Neural progenitor cell (in vitro differentiated cells): ENCODE measurements at regions not wholly inside any gene's neighbourhood (a gene's known extent, or its start where the extent isn't known, plus 50 kb on each side); places are given as distances from the start of the nearest gene placed in this dataset.

Experiments
- DNase-seq: peaks from one replicate; pipeline ENCODE4 v3.0.0-alpha.2; 2016; ENCODE audit warnings: low spot score
- H2AFZ ChIP-seq: fragments of 200-600 bp; sonication (generic); replicated peaks from 2 replicates; pipeline ENCODE4 v1.6.1; 2016; ENCODE audit warnings: antibody characterized with exemption
- H3F3A ChIP-seq: fragments of 200-600 bp; sonication (generic); 2 replicates; pipeline ENCODE4 v1.6.1; 2016; ENCODE audit warnings: antibody characterized with exemption, low read depth
- H3K27ac ChIP-seq: fragments of 200-600 bp; sonication (generic); 2 replicates; pipeline ENCODE4 v1.5.1; 2016; ENCODE audit warnings: mild to moderate bottlenecking
- H3K27me3 ChIP-seq: fragments of 200-600 bp; sonication (generic); 2 replicates; pipeline ENCODE4 v1.6.1; 2016; ENCODE audit warnings: mild to moderate bottlenecking, moderate library complexity
- H3K36me3 ChIP-seq: fragments of 200-600 bp; sonication (generic); 2 replicates; pipeline ENCODE4 v1.5.1; 2016
- H3K4me1 ChIP-seq: fragments of 200-600 bp; sonication (generic); 2 replicates; pipeline ENCODE4 v1.6.1; 2016; ENCODE audit warnings: mixed run types
- H3K4me2 ChIP-seq: fragments of 200-600 bp; sonication (generic); 2 replicates; pipeline ENCODE4 v1.6.1; 2016
- H3K4me3 ChIP-seq: fragments of 200-600 bp; sonication (generic); 2 replicates; pipeline ENCODE4 v1.5.1; 2016
- H3K79me2 ChIP-seq: fragments of 200-600 bp; sonication (generic); 2 replicates; pipeline ENCODE4 v1.6.1; 2016; ENCODE audit warnings: low read depth
- H3K9ac ChIP-seq: fragments of 200-600 bp; sonication (generic); 2 replicates; pipeline ENCODE4 v1.6.1; 2016
- H3K9me3 ChIP-seq: fragments of 200-600 bp; sonication (generic); 2 replicates; pipeline ENCODE4 v1.5.1; 2016; ENCODE audit warnings: low read depth
- H4K20me1 ChIP-seq: fragments of 200-600 bp; sonication (generic); 2 replicates; pipeline ENCODE4 v1.6.1; 2016; ENCODE audit warnings: low read depth
- H3K27ac Mint-ChIP-seq: 3 replicates; pipeline ENCODE4 v1.8.0; 2021; ENCODE audit warnings: mixed read lengths
- H3K27me3 Mint-ChIP-seq: 2 replicates; pipeline ENCODE4 v1.8.0; 2022; ENCODE audit warnings: low read depth, mild to moderate bottlenecking, inconsistent platforms, moderate library complexity, mixed read lengths; ENCODE audit not compliant: insufficient read depth
- H3K36me3 Mint-ChIP-seq: 3 replicates; pipeline ENCODE4 v1.8.0; 2021; ENCODE audit warnings: mixed read lengths
- H3K4me1 Mint-ChIP-seq: 3 replicates; pipeline ENCODE4 v1.8.0; 2021; ENCODE audit warnings: mixed read lengths
- H3K4me3 Mint-ChIP-seq: 3 replicates; pipeline ENCODE4 v1.8.0; 2021; ENCODE audit warnings: mild to moderate bottlenecking, moderate library complexity, mixed read lengths
- H3K9me3 Mint-ChIP-seq: 3 replicates; pipeline ENCODE4 v1.8.0; 2020; ENCODE audit warnings: mixed read lengths
- EZH2 ChIP-seq: fragments of 200-600 bp; sonication (generic); IDR thresholded peaks from 2 replicates; pipeline ENCODE4 v1.6.1; 2017; ENCODE audit warnings: antibody characterized with exemption, mild to moderate bottlenecking, moderate library complexity
- EZH2phosphoT487 ChIP-seq: fragments of 200-600 bp; sonication (generic); IDR thresholded peaks from 2 replicates; pipeline ENCODE4 v1.6.1; 2017; ENCODE audit warnings: antibody characterized with exemption
- TF ChIP-seq, protein P1 (sequence below): fragments of 200-600 bp; sonication (generic); IDR thresholded peaks from 2 replicates; pipeline ENCODE4 v1.5.1; 2017; ENCODE audit warnings: antibody characterized with exemption, mild to moderate bottlenecking

DNA sequence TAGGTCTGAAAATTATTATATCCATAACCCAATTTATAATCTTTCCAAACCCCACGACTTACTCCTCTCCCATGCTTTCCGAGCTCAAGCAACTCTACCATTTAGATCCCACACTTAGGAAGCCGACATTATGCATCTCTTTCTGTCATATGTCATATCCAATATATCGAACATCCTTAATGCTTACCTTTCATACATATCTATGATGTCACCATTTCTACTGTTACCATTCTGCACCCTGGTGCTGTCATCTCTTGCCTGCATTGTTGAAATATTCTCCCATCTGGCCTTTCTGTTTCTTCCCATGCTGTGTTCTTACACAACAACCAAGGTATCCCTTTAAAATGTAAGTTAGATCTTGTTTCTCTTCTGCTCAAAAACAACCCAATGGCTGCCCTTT is 127.1 kb upstream of the MC4R start:
- no peaks in the 10 kb centered on the region for H3K36me3 Mint-ChIP-seq
- no peak overlapping the region for H3K4me3 Mint-ChIP-seq
- H2AFZ ChIP-seq, result no peak overlapping the region
- H3K79me2 ChIP-seq, result no peaks in the 10 kb centered on the region
- H3K9ac ChIP-seq, result no peak overlapping the region
- H3K4me1 ChIP-seq, result no peaks in the 10 kb centered on the region
- no peak overlapping the region for H3K4me3 ChIP-seq
- H3K4me2 ChIP-seq, result no peak overlapping the region
- H3K27me3 Mint-ChIP-seq, result no peaks in the 10 kb centered on the region
- DNase-seq, result no peak
- no peak overlapping the region for H3K27ac Mint-ChIP-seq
- no peaks in the 10 kb centered on the region for H3K36me3 ChIP-seq
- no peaks in the 10 kb centered on the region for H3K9me3 Mint-ChIP-seq
- H3K27me3 ChIP-seq, result peaks cover 3% of the 10 kb centered on the region
- H4K20me1 ChIP-seq, result no peaks in the 10 kb centered on the region
- H3K27ac ChIP-seq, result no peak overlapping the region
- no peaks in the 10 kb centered on the region for H3K4me1 Mint-ChIP-seq
- TF ChIP-seq EZH2 (no peak), EZH2phosphoT487 (no peak)
- H3F3A ChIP-seq, result no peaks in the 10 kb centered on the region
- H3K9me3 ChIP-seq, result no peaks in the 10 kb centered on the region

DNA sequence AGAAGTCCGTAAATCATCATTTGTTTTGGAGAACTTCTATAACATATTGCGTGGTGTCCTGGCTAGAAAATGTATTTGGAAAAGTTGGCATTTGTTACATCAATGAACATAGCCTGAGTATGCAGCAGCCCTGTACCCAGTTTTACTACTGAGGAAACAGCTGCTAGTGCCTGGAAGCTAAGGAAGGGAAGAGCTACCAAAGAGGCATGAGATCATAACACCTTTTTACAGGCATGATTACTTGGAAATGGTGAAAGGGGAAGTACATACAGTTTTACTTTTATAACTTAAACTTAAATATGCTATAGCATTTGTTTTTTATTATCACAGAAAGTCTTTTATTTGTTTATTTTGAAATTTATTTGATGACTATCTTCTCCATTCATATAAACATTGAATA is 128.4 kb upstream of the MC4R start:
- H3K36me3 ChIP-seq, result no peaks in the 10 kb centered on the region
- no peaks in the 10 kb centered on the region for H3K79me2 ChIP-seq
- no peaks in the 10 kb centered on the region for H3K36me3 Mint-ChIP-seq
- H3K4me1 Mint-ChIP-seq, result no peaks in the 10 kb centered on the region
- H3K27me3 Mint-ChIP-seq, result no peaks in the 10 kb centered on the region
- H3F3A ChIP-seq, result no peaks in the 10 kb centered on the region
- no peaks in the 10 kb centered on the region for H3K9me3 Mint-ChIP-seq
- H3K9me3 ChIP-seq, result no peaks in the 10 kb centered on the region
- H2AFZ ChIP-seq, result no peak overlapping the region
- H3K27ac Mint-ChIP-seq, result no peak overlapping the region
- no peak overlapping the region for H3K9ac ChIP-seq
- H4K20me1 ChIP-seq, result no peaks in the 10 kb centered on the region
- no peaks in the 10 kb centered on the region for H3K4me1 ChIP-seq
- no peak for DNase-seq
- H3K27me3 ChIP-seq, result no peaks in the 10 kb centered on the region
- no peak overlapping the region for H3K4me3 Mint-ChIP-seq
- no peak overlapping the region for H3K4me2 ChIP-seq
- TF ChIP-seq EZH2phosphoT487, result no peak
- TF ChIP-seq, protein P1, sequence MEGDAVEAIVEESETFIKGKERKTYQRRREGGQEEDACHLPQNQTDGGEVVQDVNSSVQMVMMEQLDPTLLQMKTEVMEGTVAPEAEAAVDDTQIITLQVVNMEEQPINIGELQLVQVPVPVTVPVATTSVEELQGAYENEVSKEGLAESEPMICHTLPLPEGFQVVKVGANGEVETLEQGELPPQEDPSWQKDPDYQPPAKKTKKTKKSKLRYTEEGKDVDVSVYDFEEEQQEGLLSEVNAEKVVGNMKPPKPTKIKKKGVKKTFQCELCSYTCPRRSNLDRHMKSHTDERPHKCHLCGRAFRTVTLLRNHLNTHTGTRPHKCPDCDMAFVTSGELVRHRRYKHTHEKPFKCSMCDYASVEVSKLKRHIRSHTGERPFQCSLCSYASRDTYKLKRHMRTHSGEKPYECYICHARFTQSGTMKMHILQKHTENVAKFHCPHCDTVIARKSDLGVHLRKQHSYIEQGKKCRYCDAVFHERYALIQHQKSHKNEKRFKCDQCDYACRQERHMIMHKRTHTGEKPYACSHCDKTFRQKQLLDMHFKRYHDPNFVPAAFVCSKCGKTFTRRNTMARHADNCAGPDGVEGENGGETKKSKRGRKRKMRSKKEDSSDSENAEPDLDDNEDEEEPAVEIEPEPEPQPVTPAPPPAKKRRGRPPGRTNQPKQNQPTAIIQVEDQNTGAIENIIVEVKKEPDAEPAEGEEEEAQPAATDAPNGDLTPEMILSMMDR, result no peak
- TF ChIP-seq EZH2, result no peak
- H3K4me3 ChIP-seq, result no peak overlapping the region
- no peak overlapping the region for H3K27ac ChIP-seq

DNA sequence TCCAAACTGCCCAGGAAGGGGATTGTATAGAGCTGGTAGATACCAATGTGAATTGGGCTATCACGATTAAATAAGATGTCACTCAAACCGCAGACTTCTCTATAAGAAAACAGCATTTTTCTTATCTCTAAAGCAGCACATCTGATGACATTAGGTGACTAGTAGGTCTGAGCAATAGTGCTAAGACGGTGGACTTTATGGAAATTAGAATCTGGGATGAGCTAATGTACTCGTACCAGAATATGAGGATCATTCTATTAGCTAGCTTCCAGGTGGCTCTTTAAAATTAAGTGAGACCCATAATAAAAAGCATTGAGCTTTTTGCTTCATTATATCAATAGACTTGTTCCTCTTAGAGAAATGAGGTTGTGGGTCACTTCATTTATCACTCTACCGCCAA is 130.0 kb upstream of the MC4R start:
- H3K4me1 ChIP-seq, result no peaks in the 10 kb centered on the region

DNA sequence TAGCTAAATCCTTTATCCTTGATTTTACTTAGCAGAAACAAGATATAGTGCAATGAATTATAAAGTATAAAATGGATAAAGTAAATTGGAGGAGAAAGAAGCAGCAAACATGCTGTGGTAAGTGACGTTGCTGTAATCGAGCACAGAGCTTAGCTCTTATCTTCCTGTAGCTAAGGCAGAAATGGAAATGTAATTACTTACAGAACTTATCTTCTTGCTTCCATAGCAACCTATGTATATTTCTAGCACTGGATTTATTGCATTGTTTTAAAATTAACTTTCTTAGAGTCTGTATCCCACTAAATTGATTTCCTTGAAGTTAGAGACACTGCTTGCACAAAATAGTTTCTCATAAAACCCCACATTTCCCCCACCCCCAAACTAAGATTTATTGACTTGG is 130.6 kb upstream of the MC4R start:
- Histone ChIP-seq H3K9me3 (no peaks in the 10 kb centered on the region), H3K4me3 (no peak overlapping the region), H4K20me1 (no peaks in the 10 kb centered on the region), H3K9ac (no peak overlapping the region), H3K27ac (no peak overlapping the region), H3F3A (no peaks in the 10 kb centered on the region), H3K79me2 (no peaks in the 10 kb centered on the region), H3K36me3 (no peaks in the 10 kb centered on the region), H2AFZ (no peak overlapping the region), H3K4me2 (no peak overlapping the region), H3K27me3 (no peaks in the 10 kb centered on the region), H3K4me1 (no peaks in the 10 kb centered on the region)
- peaks cover 3% of the 10 kb centered on the region for H3K27me3 Mint-ChIP-seq
- H3K27ac Mint-ChIP-seq, result no peak overlapping the region
- TF ChIP-seq EZH2phosphoT487, result no peak
- TF ChIP-seq EZH2, result no peak
- no peaks in the 10 kb centered on the region for H3K9me3 Mint-ChIP-seq
- no peak for DNase-seq
- no peaks in the 10 kb centered on the region for H3K36me3 Mint-ChIP-seq
- H3K4me3 Mint-ChIP-seq, result no peak overlapping the region
- H3K4me1 Mint-ChIP-seq, result no peaks in the 10 kb centered on the region

More for the DNA sequence above, 130.0 kb upstream of the MC4R start:
- Histone ChIP-seq H2AFZ (no peak overlapping the region), H3K9ac (no peak overlapping the region), H3K36me3 (no peaks in the 10 kb centered on the region), H3K27ac (no peak overlapping the region), H4K20me1 (no peaks in the 10 kb centered on the region), H3K27me3 (no peaks in the 10 kb centered on the region), H3K4me2 (no peak overlapping the region), H3K79me2 (no peaks in the 10 kb centered on the region), H3K9me3 (no peaks in the 10 kb centered on the region), H3K4me3 (no peak overlapping the region), H3F3A (no peaks in the 10 kb centered on the region)
- Mint-ChIP-seq H3K4me3 (no peak overlapping the region), H3K36me3 (no peaks in the 10 kb centered on the region), H3K9me3 (no peaks in the 10 kb centered on the region), H3K27me3 (peaks cover 3% of the 10 kb centered on the region), H3K4me1 (no peaks in the 10 kb centered on the region), H3K27ac (no peak overlapping the region)
- TF ChIP-seq EZH2, result no peak
- TF ChIP-seq EZH2phosphoT487, result no peak
- TF ChIP-seq, protein P1, result no peak
- no peak for DNase-seq
